ENCODE measurements at regions not wholly inside any gene's neighbourhood (a gene's known extent, or its start where the extent isn't known, plus 50 kb on each side); places are given as distances from the start of the nearest gene placed in this dataset.

- TF ChIP-seq POLR2A (IDR thresholded peaks at IDR 0.05; ENCODE audit: low read length) (no peak), GATA1 (IDR thresholded peaks at IDR 0.05; ENCODE audit: low read depth, low read length) (no peak)
Measured at GRCh38 chr14:30064454-30064853, 136.8 kb upstream of the PRKD1 start.

Measured in erythroblast (primary cell).